ENCODE measurements at regions not wholly inside any gene's neighbourhood (a gene's known extent, or its start where the extent isn't known, plus 50 kb on each side); places are given as distances from the start of the nearest gene placed in this dataset.

DNA sequence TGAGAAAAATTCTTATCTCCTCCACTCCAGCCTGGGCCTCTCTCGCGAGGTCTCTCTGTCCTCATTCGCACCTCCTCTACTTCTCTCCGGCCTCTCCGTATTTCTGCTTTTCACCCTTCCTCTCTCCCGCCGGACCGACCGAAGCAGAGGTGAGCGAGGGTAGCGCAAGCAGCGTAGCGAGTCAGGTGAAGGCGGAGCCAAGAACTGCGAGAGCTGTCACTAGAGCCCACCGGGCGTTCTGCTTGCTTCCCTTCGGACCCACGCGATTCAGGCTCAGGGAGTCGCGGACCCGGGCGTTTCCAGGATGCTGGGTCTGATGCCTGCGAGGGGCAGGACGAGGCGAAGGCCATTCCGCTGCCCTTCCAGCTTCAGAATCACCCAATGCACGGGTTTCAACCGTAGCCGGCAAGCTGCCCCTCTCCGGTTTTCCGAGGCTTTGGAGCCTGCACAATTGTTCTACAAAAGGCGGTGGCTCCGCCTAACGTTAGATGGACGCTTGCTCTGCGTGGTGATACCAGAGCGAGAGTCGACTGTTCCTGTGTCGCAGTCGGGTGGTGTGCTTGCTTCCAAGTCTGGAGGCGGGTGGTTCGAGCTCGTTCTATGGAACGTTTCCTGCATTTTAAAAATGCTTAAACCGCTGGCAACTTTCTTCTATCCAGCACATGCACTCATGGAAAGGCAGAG is 310.2 kb downstream of the FAM72C start:
- Histone ChIP-seq H3K36me3 (ENCODE audit: control insufficient read depth, insufficient read depth, low read length) (no peaks in the 10 kb centered on the region), H3K27me3 (replicated peaks; ENCODE audit: control insufficient read depth, insufficient read depth, low read length) (no peaks in the 10 kb centered on the region), H3K4me3 (replicated peaks; ENCODE audit: low read depth, low read length) (no peak overlapping the region)
- no peak for TF ChIP-seq CTCF (IDR thresholded peaks at IDR 0.05; ENCODE audit: insufficient read depth, low read length, poor library complexity, severe bottlenecking)
- DNase-seq (ENCODE audit: extremely low read depth, insufficient read length): no peak

GRCh38 chr1:143660354-143660941 is 311.3 kb downstream of the FAM72C start:
- H3K36me3 ChIP-seq (ENCODE audit: control insufficient read depth, insufficient read depth, low read length): no peaks in the 10 kb centered on the region
- TF ChIP-seq CTCF (IDR thresholded peaks at IDR 0.05; ENCODE audit: insufficient read depth, low read length, poor library complexity, severe bottlenecking): no peak
- no peaks in the 10 kb centered on the region for H3K27me3 ChIP-seq (replicated peaks; ENCODE audit: control insufficient read depth, insufficient read depth, low read length)
- DNase-seq (ENCODE audit: extremely low read depth, insufficient read length): no peak
- H3K4me3 ChIP-seq (replicated peaks; ENCODE audit: low read depth, low read length): no peak overlapping the region

GRCh38 chr1:143653429-143653802 is 318.4 kb downstream of the FAM72C start:
- Histone ChIP-seq H3K36me3 (ENCODE audit: control insufficient read depth, insufficient read depth, low read length) (no peaks in the 10 kb centered on the region), H3K27me3 (replicated peaks; ENCODE audit: control insufficient read depth, insufficient read depth, low read length) (no peaks in the 10 kb centered on the region), H3K4me3 (replicated peaks; ENCODE audit: low read depth, low read length) (no peak overlapping the region)
- no peak for TF ChIP-seq CTCF (IDR thresholded peaks at IDR 0.05; ENCODE audit: insufficient read depth, low read length, poor library complexity, severe bottlenecking)
- no peak for DNase-seq (ENCODE audit: extremely low read depth, insufficient read length)

DNA sequence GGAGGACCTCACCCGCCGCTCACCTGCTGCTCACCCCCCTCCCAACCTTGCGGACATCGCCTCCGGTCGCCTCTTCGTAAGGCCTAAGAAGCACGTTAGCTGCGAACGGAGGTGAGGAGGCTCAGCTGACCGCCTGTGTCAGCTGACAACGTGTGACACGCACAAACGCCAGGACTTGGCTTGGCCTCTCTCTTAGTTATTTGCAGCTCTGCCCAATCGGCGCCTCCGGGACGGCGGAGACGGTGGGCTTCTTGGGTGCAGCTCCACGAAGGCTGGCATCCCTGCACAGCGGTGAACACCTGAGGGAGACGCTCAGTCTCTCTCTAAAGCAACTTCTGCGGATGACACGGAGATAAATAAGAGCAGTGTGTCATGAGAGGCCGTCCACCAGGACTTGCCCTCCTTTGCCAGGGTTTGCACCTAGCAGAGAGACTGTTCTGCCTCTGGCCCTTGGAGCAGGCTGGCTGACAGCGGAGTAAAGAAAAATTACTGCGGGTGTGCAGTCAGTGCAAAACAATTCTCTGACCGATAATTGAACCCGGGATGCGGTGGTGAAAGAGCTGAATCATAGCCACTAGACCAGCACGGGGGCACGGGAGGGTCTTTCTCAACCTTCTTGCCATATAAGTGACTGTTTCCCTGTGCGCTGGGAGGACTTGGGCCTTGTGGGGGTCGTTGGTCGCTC is 318.9 kb downstream of the FAM72C start:
- Histone ChIP-seq H3K4me3 (replicated peaks; ENCODE audit: low read depth, low read length) (no peak overlapping the region), H3K27me3 (replicated peaks; ENCODE audit: control insufficient read depth, insufficient read depth, low read length) (no peaks in the 10 kb centered on the region), H3K36me3 (ENCODE audit: control insufficient read depth, insufficient read depth, low read length) (no peaks in the 10 kb centered on the region)
- TF ChIP-seq CTCF (IDR thresholded peaks at IDR 0.05; ENCODE audit: insufficient read depth, low read length, poor library complexity, severe bottlenecking): no peak
- no peak for DNase-seq (ENCODE audit: extremely low read depth, insufficient read length)

DNA sequence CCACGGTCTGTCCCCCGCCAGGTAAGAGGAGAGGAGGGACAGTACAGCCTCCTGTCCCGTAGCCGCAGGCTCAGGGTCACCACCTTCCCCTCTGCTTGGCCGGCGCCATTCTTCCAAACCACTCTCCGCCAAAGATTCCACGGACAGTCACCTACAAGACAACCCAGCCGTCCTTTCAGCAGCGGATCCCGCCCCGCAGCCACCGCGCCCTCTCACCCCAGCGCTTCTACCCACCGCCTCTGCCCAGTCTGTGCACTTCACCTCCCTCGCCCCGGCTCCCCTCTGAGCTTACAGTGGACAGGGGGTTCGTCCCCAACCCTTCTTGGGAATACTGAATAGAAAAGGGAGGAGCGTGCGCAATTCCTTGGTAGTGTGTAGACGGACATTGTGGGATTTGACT is 319.6 kb downstream of the FAM72C start:
- Histone ChIP-seq H3K4me3 (replicated peaks; ENCODE audit: low read depth, low read length) (no peak overlapping the region), H3K27me3 (replicated peaks; ENCODE audit: control insufficient read depth, insufficient read depth, low read length) (no peaks in the 10 kb centered on the region), H3K36me3 (ENCODE audit: control insufficient read depth, insufficient read depth, low read length) (no peaks in the 10 kb centered on the region)
- DNase-seq (ENCODE audit: extremely low read depth, insufficient read length): no peak
- TF ChIP-seq CTCF (IDR thresholded peaks at IDR 0.05; ENCODE audit: insufficient read depth, low read length, poor library complexity, severe bottlenecking): no peak
